Hindlimb muscle (tissue), 1 donor: ENCODE measurements at regions not wholly inside any gene's neighbourhood (a gene's known extent, or its start where the extent isn't known, plus 50 kb on each side); places are given as distances from the start of the nearest gene placed in this dataset.
A peak's percentile ranks its signal among the peaks of the same experiment; 100 is the strongest.
"Not testable (repeated sequence)": the region's sequence is repeated elsewhere in the genome, so short reads cannot be mapped to it uniquely, and the experiment has no call there.

ENCODE experiments used
- DNase-seq: peaks from one replicate; pipeline ENCODE4 v3.0.0-alpha.2; 2013

DNA sequence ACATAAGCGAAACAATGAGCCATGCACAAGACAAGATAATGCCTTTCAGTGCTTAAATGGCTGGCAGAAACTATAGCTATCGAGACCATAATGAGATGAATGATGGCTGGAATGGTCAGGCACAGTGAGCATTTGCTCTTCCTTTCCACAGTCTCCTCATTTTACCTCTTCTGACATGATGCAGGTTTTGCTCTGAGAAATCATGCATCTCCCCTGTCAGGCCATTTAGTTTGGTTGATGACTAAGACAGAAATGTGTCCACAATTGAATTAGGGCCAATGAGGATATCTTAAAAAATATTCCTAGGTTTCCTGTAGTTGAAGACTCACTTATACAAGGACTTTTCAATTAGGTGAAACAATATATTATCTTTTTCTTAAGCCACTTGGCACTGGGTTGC lies 475.1 kb downstream of the TMEM232 start:
- DNase-seq = no peak

DNA sequence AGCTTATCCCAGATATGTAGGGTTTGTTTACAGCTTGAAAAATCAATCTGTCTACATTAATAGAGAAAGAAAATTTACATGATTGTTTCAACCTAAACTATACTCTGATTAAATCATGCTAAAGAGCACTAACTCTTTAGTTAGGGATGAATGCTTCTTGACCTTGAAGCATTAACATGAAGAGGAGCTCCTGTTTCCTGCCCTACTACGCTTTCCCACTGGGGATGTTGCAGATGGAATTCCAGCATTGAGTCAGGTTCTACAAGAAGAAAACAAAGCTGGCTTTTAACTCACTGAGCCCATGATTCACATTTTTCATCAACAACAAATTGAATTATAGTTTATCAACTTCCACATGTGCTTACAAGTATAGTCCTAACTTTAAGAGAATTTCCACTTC lies 471.3 kb downstream of the TMEM232 start:
- no peak for DNase-seq

DNA sequence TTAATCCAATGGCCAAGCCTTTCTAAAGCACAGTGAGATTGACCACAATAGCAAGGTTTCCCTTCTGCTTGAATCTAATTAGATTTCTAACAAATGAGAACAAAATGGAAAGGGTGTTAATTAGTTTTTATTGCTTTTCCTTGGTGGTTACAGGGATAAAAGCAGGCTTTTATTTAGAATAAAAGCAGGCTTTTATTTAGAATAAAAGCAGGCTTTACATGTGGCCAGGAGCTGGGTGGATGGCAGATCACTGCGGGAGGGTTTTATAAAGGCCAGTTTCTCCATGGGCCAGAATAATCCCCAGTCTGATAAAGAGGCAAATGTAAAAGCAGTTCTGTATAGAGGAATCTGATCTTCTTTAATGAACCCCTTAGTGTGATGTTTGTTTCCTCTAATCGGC lies 470.2 kb downstream of the TMEM232 start:
- no peak for DNase-seq

DNA sequence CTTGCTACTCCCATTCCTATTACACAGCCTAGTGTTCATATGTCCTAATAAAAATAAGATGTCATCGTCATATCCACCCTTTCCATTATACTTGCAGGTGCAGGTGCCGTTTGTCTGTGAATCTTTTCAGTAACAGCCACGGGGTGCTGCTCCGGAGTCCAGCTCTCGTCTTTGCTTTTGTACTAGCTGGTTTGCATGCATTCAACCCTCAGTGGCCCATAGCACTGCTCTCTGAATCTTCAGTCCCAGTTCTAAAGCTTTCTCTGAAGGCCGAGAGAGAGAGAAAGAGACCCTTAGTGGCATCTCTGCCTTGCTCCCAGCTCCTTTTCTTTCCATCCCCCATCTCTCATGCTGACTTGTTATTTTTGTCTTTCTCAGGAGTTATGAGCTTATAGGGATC lies 468.5 kb downstream of the TMEM232 start:
- DNase-seq = no peak

DNA sequence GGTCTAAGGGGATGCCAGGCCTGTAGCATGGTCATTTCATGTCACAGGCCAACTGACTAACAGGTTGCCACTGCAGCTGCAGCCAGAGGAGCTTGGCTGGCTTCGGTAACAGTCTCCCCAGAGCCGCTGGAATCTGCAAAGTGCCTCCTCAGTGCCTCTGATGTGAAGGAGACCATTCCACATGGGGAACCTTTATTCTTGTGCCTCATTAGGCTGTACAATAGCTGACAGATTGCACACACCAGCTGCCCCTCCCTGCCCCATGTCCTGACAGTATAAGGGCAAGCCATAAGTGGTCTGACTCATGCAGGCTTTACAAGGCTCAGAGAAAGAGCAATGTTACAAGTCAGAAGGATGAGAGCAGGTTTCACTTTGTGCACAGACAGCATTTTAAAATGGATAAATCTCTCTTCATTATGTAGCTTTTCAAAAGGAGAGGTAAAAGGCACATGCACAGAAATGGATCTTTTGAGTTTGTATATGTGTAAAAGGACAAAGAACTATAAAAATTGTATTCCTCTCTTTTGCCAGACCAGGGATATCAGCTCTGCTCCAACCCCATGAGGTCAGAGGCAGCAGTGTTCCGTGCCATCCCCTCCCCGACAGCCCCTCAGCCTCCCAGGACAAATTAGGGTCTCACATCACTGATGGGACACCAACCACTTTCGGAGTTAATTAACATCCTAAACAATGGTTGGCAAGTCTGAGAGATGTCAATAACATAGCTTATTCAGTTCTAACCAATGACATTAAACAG lies 467.8 kb downstream of the TMEM232 start:
- DNase-seq = no peak

DNA sequence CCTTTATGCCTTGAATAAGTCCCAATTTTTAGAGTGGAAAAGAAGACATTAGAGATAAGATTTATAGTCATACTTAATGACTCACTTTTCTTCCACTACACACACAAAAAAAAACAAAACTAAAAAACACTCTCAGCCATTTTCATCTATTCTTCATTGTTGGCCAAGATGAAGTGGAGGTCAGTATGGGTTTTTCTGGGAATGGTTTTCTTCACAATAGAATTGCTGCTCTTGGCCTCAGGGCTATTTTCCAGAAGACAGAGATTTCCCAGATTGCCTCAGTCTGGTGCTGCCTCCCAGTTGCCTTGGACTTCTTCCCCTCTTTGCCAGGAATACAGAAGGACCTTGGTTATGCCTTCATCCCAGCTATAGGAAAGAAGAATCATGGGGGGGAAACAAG lies 463.7 kb downstream of the TMEM232 start:
- no peak for DNase-seq

DNA sequence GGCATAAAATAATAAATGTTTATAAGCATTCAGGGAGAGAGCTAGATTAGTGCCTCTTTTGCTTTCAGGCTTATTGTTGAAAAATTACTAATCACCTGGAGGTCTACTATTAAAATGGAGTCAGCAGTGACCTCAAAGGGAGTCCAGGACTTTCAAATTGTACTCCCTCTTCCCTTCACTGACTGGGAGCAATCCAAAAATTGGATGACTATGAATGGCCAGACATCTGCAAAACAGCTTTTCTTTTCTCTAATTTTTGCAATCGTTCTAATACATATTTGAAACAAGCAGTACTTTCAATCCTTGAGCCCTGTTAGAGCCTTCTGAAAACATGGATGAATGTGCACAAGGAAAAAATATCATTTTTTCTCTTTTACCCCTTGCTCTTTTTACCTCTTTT lies 461.8 kb downstream of the TMEM232 start:
- peak; percentile 47 for DNase-seq

DNA sequence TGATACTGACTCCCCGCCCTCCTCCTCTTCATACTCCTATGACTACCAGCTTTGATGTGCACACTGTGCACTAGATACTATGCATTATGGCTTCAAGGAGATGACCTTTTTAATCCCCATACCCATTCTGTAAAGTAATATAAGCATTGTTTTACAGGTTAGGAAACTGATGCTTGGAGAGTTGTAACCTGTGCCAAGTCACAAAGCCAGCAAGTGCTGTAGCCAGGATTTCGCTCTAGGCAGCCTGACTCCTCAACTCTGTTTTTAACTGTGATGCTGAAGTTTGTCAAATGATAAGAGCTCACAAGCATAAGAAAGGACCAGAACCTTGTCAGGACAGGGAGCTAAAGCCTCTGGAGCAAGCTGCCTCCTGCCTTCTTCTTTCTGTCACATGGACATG lies 461.3 kb downstream of the TMEM232 start:
- peak; percentile 26 for DNase-seq

DNA sequence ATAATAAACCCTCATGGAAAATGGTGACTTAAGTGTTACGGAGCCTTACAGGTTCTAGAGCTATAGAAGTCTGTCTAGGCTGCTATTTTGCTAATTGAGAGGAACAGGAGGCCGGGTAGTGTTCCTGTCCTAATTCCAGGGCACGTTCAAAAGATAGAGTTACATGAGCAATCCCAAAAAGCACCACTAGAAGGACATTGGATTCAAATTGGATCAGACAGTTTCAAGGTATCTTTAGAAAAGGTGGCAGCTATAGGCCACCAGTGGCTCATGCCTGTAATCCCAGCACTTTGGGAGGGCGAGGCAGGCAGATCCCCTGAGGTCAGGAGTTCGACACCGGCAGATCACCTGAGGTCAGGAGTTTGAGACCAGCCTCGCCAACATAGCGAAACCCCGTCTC lies 458.8 kb downstream of the TMEM232 start:
- no peak for DNase-seq

DNA sequence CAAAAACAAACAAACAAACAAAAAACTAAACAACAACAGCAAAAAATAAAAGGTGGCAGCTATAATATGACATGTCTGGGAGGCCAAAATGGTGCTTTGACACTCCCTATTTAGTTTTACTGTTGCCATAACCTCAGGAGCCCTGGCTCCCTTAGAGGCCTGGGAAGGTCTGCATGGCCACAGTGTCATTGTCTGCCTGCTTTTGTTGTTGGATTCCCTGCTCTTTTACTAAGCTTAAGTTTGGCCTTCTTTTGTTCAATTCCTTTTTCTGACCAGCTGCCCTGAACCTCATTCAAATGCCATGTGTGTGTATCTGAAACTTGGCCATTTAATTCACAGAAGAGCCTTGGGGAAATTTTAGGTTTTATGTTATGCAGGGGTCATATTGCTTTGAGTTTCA lies 458.2 kb downstream of the TMEM232 start:
- DNase-seq = no peak

DNA sequence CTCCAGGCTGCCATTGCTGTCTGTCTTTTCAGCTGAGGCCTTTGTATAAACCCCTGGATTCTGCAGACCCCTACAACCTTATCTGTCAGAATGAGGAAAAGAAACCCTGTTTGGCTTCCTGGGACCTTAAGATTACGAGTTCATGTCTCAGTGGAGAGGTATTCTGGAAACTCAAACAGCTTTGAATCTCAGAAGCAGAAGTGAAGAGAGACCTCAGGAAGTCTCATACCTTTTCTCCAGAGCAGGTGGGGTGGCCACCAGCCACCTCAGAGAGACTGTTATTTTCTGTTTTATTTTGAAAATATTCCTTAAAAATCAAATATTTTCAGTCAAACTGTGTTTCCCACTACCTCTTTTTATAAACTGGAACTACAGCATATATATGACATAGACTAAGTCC lies 457.5 kb downstream of the TMEM232 start:
- no peak for DNase-seq

DNA sequence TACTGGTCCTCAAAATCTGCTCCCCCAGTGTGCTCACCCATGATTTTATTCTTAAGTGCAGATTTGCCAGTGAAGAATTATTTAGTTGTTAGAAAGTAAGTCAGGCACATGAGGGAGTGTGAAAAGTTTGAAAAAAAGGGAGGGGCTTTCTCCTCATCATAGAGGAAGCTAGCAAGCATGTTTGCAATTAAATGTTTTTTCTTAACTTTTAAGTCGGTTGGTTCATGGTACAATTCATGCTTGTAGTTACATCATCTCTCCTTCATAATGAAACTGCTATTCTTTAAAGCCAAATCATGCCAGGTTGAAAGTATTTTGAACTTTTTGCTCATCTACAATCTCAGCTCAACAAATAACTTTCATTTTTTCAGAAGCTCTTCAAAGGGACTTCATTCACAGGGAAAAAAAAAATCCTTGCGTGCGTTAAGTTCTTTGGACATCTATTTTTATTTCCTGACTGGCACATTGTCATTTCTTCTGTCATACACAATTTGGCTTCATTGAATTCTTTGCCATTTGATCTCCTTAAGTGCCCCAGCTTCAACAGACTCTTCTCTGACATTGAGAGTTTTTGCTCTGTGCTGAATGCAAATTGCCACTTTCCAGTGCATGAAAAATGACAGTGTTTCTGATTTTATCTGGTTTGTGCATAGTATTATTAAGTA lies 456.9 kb downstream of the TMEM232 start:
- DNase-seq = no peak

DNA sequence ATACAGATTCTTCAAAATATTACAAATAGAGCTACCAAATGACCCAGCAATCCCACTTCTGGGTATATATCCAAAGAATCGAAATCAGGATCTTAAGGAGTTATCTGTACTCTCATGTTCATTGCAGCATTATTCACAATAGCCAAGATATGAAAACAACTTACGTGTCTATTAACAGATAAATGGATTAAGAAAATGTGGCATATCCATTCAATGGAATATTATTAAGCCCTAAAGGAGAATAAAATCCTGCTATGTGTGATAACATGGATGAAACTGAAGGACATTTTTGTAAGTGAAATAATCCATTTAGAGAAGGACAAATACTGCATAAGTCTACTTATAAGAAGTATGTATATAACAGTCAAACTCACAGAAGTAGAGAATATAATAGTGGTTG lies 450.6 kb downstream of the TMEM232 start:
- no peak for DNase-seq

DNA sequence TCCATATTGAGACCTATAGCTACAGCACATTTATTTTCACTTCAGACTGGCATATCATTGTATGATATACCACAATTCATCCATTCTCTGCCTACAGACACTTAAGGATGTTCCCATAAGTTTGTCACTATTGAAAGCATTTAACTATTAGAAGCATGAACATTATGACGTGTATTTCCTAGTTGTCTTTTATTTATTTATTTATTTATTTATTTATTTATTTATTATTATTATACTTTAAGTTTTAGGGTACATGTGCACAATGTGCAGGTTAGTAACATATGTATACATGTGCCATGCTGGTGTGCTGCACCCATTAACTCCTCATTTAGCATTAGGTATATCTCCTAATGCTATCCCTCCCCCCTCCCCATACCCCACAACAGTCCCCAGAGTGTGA lies 448.0 kb downstream of the TMEM232 start:
- DNase-seq = not testable (repeated sequence)

DNA sequence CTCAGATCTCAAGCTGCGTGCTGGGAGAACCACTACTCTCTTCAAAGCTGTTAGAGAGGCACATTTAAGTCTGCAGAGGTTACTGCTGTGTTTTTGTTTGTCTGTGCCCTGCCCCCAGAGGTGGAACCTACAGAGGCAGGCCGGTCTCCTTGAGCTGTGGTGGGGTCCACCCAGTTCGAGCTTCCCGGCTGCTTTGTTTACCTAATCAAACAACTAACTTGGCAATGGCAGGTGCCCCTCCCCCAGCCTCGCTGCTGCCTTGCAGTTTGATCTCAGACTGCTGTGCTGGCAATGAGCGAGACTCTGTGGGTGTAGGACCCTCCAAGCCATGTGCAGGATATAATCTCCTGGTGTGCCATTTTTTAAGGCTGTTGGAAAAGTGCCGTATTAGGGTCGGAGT lies 442.4 kb downstream of the TMEM232 start:
- not testable (repeated sequence) for DNase-seq

DNA sequence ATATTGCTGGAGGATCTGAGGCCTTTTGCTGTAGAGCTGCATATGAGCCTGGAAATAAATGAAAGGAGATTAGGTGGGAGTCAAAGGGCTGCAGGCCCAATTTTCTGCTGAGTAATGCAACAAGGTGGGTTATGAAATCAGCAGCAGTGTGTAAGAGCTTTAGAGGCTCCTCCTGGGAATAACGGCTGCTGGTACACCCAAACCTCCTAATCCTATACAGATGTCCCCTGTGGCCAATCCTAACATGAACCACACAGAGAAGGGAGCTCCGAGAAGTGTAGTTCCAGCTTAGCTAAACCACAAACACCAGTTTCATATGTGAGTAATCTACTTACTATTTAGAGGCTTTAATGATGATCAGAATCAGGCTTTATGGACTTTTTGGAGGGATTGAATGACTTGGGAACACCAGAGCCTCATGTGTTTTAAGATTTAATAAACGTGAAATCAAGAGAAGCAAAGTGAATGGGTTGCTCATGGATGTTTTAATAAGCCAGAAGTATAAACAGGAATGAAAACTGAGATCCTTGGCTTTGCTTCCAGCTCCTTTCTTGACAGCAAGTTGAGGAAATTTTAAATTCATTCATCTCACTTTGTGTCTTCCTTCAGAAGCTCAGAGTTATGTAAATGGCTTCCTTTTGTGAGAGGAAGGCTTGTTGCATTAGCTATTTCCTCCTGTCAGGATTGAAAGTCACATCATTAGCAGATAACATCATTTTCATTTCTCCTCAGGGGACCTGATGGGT lies 437.5 kb downstream of the TMEM232 start:
- DNase-seq = no peak

DNA sequence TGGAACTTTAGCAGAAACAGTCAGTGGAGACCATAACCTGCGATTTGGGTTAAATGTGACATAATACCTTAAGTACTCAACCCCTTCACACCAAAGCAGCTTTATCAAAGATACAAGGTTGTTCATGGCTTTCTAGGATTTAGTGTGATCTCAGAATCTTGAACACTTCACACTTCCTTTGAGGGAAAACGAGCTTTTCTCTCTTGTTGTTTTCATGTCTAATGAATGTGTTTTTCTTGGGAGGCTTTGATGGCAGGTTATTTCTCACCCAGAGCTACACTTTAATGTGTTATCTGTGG lies 437.0 kb downstream of the TMEM232 start:
- no peak for DNase-seq

DNA sequence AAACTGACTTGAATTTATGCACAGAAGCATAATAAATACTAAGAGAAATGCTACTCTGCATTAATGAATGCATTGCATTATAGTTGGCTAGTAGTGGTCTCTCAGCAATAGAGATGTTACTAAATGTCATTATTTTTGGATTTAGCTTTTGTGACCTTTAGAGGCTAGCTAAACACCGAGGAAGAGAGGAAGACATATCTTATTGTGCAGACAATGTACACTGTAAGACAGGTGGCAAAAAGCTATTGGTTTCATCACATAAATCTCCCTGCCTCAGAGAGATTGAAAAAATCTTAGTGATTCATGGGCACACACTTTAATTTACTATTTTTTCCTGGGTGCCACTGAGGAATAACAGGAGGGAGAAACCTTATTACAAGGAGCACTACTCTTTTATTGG lies 435.9 kb downstream of the TMEM232 start:
- DNase-seq = no peak

DNA sequence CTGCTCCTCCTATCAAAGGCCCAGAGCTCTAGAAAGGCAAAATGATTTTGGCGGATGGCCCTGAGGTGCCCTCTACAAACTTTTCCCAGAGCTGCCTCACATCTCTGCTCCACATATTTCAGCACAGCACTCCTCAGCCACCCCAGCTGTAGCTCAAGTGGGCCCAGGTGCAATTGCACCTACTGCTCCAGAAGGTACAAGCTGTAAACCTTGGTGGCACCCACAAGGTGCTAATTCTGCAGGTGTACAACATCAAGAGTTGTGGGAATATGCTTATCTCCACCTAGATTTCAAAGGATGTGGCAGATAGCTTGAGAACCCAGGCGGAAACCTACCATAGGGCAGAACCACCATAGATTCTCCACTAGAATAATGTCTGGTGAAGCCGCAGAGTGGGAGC lies 432.2 kb downstream of the TMEM232 start:
- DNase-seq = no peak

DNA sequence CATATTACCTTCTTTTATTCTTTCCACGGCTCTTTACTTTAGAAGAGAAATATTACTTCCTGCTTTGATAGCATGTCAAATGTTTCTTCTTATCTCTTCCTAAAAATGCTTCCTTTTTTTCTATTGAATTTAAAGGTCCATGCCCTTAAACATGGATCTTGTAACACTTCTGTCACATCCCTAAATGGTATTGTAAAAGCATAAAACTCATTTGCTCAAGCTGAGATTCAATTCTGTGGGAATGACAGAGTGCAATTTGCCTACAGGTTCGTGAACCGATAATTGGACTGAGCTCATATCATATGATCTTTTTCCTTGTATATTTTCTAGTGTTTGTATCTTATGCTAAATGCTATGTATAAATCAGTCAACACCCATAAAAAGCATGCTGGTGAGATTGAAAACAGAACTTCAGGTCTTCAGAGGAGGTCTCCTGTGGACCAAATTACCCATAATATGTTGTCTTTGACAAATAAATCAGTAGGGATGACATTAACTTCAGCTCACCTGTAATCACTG lies 429.3 kb downstream of the TMEM232 start:
- no peak for DNase-seq

DNA sequence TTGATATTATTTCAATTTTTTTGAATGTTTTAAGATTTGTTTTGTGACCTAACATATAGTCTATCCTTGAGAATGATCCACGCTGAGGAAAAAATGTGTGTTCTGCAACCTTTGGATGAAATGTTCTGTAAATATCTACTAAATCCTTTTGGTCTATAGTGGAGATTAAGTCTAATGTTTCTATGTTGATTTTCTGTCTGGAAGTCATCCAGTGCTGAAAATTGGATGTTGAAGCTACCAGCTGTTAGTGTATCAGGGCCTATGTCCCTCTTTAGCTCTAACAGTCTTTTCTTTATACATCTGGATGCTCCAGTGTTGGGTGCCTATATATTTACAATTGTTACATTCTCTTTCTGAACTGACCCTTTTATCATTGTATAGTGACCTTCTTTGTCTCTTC lies 422.3 kb downstream of the TMEM232 start:
- DNase-seq = peak; percentile 2

DNA sequence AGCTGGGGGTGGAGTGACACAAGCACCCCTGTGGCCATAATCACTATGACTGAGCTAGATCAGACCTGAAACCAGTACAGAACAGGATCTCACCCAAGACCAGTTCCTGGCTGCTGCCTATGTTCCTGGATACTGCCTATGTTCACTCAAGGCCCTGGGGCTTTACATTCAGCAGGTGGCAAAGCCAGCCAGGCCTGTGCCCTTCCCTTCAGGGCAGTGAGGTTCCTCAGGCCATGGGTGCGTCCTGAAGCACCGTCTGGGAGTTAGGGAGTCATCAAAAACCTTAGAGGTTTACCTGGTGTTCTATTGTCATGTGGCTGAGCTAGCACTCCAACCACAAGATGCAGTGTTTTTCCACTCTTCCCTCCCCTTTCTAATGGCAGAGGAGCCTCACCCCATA lies 419.8 kb downstream of the TMEM232 start:
- no peak for DNase-seq

DNA sequence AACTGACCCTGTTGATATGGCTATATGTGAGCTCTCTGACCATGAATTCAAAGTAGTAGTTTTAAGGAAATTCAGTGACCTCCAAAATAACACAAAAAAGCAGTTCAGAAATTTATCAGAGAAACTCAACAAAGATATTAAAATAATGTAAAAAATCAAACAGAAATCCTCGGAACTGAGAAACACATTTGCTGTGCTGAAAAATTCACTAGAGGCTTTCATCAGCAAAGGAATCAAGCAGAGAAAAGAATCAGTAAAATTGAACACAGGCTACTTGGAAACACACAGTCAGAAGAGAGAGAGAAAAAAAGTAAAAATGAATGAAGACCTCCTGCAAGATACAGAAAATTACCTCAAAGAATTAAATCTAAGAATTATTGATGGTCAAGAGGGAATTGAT lies 417.2 kb downstream of the TMEM232 start:
- DNase-seq = no peak

DNA sequence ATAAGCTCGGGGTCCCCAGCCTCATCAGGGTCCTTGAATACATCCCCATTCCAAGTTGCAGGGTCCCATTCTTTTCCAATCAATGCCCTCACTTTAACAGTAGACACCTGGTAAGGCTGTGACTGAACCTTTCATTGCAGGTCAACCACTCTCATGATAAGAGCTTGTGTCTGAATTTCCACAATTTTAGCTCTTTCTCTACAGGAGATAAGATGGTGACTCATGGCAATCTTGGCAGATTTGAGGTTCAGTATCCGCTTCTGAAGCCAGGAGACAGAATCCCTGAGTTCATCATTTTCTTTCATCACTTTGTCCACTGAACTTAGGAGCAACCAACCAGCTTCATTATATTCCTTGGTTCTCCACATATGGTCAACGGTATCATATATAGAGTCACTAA lies 409.9 kb downstream of the TMEM232 start:
- DNase-seq = not testable (repeated sequence)
